Cardiac muscle cell (in vitro differentiated cells and primary cell): ENCODE measurements at regions not wholly inside any gene's neighbourhood (a gene's known extent, or its start where the extent isn't known, plus 50 kb on each side); places are given as distances from the start of the nearest gene placed in this dataset.

Experiments
- DNase-seq, 2 donors: peaks; one replicate each; pipeline versions ENCODE4 v3.0.0 to v3.0.0-alpha.2; 2010 to 2017; ENCODE audit warnings: low read depth in 1 of 2, low spot score in 1 of 2
- H3K27ac ChIP-seq: fragments of 200-600 bp; sonication (generic); 2 replicates; pipeline ENCODE4 v1.5.1; 2016
- H3K27me3 ChIP-seq: fragments of 200-600 bp; sonication (generic); 2 replicates; pipeline ENCODE4 v1.6.0; 2016; ENCODE audit warnings: control low read depth
- H3K36me3 ChIP-seq: fragments of 200-600 bp; sonication (generic); 2 replicates; pipeline ENCODE4 v1.5.1; 2016; ENCODE audit warnings: control low read depth
- H3K4me1 ChIP-seq: fragments of 200-600 bp; sonication (generic); 2 replicates; pipeline ENCODE4 v1.8.1; 2017; ENCODE audit warnings: low read depth, mild to moderate bottlenecking, mixed run types
- H3K4me3 ChIP-seq: fragments of 200-600 bp; sonication (generic); 2 replicates; pipeline ENCODE4 v1.5.1; 2016; ENCODE audit warnings: mild to moderate bottlenecking
- H3K9me3 ChIP-seq: fragments of 200-600 bp; sonication (generic); 2 replicates; pipeline ENCODE4 v1.5.1; 2017; ENCODE audit warnings: low read depth, mild to moderate bottlenecking, control low read depth
- TF ChIP-seq, protein P1 (sequence below): IDR thresholded peaks from 2 replicates; pipeline ENCODE4 v1.5.1; 2012; ENCODE audit warnings: low read depth, mild to moderate bottlenecking, low read length

DNA sequence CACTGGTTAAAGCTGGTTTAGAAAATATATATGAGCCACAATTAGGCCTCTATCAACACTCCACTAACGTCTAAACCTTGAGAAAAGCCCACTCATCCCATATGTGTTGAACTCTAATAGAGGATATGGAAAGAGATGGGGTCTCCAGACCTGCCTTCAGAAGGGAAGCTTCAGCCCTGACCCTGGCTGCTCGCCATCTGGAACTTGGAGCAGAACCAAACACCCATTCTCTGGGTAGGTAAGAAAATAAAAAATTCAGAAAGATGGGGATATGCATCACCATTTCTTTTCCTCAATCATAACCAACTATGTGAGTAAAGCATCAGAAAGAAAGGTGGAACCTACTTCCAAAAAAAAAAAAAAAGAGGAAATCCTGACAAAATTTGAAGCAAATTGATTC, 666.2 kb downstream of the PTPRC start:
- Histone ChIP-seq H3K36me3 (no peaks in the 10 kb centered on the region), H3K4me1 (no peaks in the 10 kb centered on the region), H3K4me3 (no peak overlapping the region), H3K27me3 (no peaks in the 10 kb centered on the region), H3K9me3 (peaks cover 3% of the 10 kb centered on the region), H3K27ac (no peak overlapping the region)
- no peak for DNase-seq
- TF ChIP-seq, protein P1, sequence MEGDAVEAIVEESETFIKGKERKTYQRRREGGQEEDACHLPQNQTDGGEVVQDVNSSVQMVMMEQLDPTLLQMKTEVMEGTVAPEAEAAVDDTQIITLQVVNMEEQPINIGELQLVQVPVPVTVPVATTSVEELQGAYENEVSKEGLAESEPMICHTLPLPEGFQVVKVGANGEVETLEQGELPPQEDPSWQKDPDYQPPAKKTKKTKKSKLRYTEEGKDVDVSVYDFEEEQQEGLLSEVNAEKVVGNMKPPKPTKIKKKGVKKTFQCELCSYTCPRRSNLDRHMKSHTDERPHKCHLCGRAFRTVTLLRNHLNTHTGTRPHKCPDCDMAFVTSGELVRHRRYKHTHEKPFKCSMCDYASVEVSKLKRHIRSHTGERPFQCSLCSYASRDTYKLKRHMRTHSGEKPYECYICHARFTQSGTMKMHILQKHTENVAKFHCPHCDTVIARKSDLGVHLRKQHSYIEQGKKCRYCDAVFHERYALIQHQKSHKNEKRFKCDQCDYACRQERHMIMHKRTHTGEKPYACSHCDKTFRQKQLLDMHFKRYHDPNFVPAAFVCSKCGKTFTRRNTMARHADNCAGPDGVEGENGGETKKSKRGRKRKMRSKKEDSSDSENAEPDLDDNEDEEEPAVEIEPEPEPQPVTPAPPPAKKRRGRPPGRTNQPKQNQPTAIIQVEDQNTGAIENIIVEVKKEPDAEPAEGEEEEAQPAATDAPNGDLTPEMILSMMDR, result no peak

DNA sequence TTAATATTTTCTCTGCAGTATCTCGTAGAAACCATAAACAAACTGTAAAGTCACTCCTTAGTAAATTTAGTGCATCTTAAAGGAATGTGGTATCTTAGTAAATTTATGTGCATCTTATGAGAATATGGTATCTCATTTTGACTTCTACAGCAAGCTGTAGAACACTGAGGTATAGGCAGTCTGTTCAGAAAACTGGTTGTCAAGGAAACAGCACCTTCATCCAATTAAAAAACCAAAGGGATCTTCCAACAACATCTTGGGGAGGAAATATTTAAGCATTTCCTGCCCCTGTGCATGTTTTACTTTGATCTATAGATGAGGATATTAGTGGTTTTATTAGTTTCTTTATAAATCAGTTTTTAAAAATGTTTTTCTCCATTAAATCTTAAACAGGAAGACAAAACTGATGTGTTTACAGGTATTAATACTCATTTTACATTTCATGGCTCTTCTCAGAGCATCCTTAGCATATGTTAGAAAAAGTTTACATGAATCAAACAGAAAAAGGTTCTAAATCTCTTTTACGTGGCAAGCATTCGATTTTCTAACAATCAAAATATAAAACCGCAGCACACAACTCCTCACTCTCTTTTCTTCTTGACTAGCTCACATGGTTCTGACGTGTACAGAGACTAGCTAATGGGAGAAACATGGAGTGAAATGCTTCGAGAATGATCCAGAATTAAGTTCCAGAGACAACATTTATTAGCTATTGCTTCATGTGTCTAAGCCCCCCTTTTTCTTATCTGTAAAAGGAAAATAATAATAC, 668.8 kb downstream of the PTPRC start:
- no peaks in the 10 kb centered on the region for H3K4me1 ChIP-seq
- TF ChIP-seq, protein P1, result no peak
- H3K36me3 ChIP-seq, result no peaks in the 10 kb centered on the region
- H3K27ac ChIP-seq, result no peak overlapping the region
- no peak for DNase-seq
- peaks cover 3% of the 10 kb centered on the region for H3K9me3 ChIP-seq
- H3K27me3 ChIP-seq, result no peaks in the 10 kb centered on the region
- no peak overlapping the region for H3K4me3 ChIP-seq

DNA sequence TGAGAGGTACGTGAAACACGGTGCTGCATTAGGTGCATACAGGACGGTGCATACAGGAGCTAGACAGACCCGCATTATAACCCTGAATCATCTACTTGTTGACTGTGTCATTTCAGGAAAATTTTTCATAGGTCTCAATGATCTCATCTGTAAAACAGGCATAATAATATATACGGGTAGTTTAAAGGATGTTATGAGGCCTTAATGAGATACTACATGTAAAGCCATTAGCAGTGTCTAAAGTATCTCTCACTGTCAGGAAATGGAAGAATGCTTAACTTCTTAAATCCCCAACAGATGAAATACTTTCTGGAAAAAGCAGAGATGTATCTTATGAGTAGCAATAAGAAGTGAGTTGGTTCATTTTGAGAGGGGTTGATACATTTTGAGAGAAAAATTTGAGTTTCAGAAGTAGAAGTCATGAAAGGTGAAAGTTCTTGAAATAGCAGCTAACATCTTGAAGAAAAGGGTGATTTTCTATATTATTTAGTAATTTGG, 669.6 kb downstream of the PTPRC start:
- Histone ChIP-seq H3K27ac (no peak overlapping the region), H3K4me3 (no peak overlapping the region), H3K4me1 (no peaks in the 10 kb centered on the region), H3K27me3 (no peaks in the 10 kb centered on the region), H3K36me3 (no peaks in the 10 kb centered on the region), H3K9me3 (peaks cover 3% of the 10 kb centered on the region)
- no peak for DNase-seq
- TF ChIP-seq, protein P1, result no peak

DNA sequence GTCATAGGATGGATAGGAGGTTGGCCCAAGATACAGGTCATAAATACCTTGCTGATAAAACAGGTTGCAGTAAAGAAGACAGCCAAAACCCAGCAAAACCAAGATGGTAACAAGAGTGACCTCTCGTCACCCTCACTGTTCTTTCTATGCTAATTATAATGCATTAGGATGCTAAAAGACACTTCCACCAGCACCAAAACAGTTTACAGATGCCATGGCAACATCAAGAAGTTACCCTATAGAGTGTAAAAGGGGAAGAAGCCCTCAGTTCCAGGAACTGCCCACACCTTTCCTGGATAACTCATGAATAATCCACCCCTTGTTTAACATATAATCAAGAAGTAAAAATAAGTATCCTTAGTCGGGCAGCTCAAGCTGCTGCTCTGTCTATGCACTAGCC, 671.9 kb downstream of the PTPRC start:
- no peaks in the 10 kb centered on the region for H3K27me3 ChIP-seq
- no peaks in the 10 kb centered on the region for H3K36me3 ChIP-seq
- no peak overlapping the region for H3K27ac ChIP-seq
- no peak overlapping the region for H3K4me3 ChIP-seq
- no peak for DNase-seq
- TF ChIP-seq, protein P1, result no peak
- H3K9me3 ChIP-seq, result no peaks in the 10 kb centered on the region
- H3K4me1 ChIP-seq, result no peaks in the 10 kb centered on the region

DNA sequence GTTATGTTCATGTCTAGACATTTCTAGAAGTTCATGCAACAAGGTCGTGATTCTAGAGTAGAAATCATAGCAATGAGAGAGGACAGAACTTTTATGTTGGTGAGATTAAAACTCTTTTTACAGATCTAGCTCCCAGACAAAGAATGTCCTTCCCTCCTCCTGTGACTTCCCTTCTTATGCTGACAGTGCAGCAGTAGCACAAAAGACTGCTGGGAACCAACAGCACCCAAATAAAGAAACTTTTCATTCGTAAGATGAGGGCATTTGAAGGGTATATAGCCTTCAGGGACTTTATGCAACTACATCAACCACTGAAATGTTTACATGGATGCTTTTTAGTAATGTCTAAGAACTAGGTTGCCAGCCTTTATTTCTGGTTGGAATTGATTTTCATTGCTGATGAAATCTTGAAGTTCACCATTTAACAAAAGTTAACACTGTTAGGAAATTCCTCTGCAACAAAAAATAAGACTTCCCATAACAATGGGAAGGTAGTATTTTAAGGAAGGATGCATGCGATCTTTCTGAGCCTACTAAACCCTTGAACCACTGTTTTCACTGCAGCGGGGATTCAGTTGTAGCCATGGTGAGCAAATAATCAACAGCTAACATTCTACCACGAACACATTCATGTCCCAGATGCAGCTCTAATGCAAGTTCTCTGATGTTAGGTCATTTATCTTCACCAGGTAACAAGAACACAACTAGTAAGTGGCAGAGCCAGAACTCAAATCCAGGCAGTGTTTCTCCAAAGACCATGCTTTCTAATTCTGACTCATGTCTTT, 672.8 kb downstream of the PTPRC start:
- H3K36me3 ChIP-seq, result no peaks in the 10 kb centered on the region
- H3K4me1 ChIP-seq, result no peaks in the 10 kb centered on the region
- no peak for DNase-seq
- TF ChIP-seq, protein P1, result no peak
- no peaks in the 10 kb centered on the region for H3K9me3 ChIP-seq
- H3K27ac ChIP-seq, result no peak overlapping the region
- H3K27me3 ChIP-seq, result no peaks in the 10 kb centered on the region
- H3K4me3 ChIP-seq, result no peak overlapping the region
